ENCODE measurements at regions not wholly inside any gene's neighbourhood (a gene's known extent, or its start where the extent isn't known, plus 50 kb on each side); places are given as distances from the start of the nearest gene placed in this dataset.

- no peak for TF ChIP-seq CTCF (IDR thresholded peaks at IDR 0.05 in 4 of 5, conservative IDR thresholded peaks at IDR 0.05 in 1 of 5)
- no peak for TF ChIP-seq POLR2A (IDR thresholded peaks at IDR 0.05)
These were observed 313.4 kb upstream of the ID2 start for GRCh38 chr2:8368463-8368862.
